SK-N-SH (cell line): ENCODE measurements at regions not wholly inside any gene's neighbourhood (a gene's known extent, or its start where the extent isn't known, plus 50 kb on each side); places are given as distances from the start of the nearest gene placed in this dataset.

ENCODE experiments used
- CTCF ChIA-PET: fragments of 300-600, 350-600 bp; formaldehyde crosslinking; extraction: SDS; loops from one replicate; lab custom pipeline; 2021; lab: Yijun Ruan, JAX
- POLR2A ChIA-PET: fragments of 350-600 bp; sonication (Branson Sonifier 250); formaldehyde crosslinking; extraction: SDS; loops from one replicate; lab custom pipeline; 2020; ENCODE audit warnings: antibody characterized with exemption, inconsistent platforms; lab: Yijun Ruan, JAX
- DNase-seq: peaks from one replicate; pipeline ENCODE4 v3.0.0; 2012
- H2AFZ ChIP-seq: fragments of 200-600 bp; sonication (generic); 2 replicates; pipeline ENCODE4 v1.8.1; 2016; ENCODE audit warnings: antibody characterized with exemption, mild to moderate bottlenecking, low read depth
- H3F3A ChIP-seq: fragments of 200-600 bp; sonication (generic); replicated peaks from 2 replicates; pipeline ENCODE3; 2016; ENCODE audit warnings: antibody characterized with exemption, mild to moderate bottlenecking; ENCODE audit not compliant: insufficient read depth
- H3K27ac ChIP-seq, 2 experiments: fragments of 200-500 bp in 1 of 2; fragments of 200-600 bp in 1 of 2; sonication (Bioruptor generic) in 1 of 2; sonication (generic), shearing (Covaris generic) in 1 of 2; 2 replicates each; pipeline versions ENCODE4 v1.5.1 to v1.6.1; 2014 to 2016; ENCODE audit warnings: low read depth in 2 of 2, inconsistent platforms in 1 of 2, low read length in 1 of 2, mild to moderate bottlenecking in 1 of 2, mixed read lengths in 1 of 2
- H3K27me3 ChIP-seq: fragments of 200-600 bp; sonication (generic), shearing (Covaris generic); 2 replicates; pipeline ENCODE4 v1.6.1; 2016; ENCODE audit warnings: mixed run types; ENCODE audit not compliant: insufficient read depth
- H3K36me3 ChIP-seq, 2 experiments: fragments of 200-500 bp in 1 of 2; fragments of 200-600 bp in 1 of 2; sonication (Bioruptor generic) in 1 of 2; sonication (generic) in 1 of 2; replicated peaks in 1 of 2; 2 replicates each; pipeline versions ENCODE3 to v1.5.1; 2014 to 2016; ENCODE audit warnings: low read length in 1 of 2, mild to moderate bottlenecking in 1 of 2; ENCODE audit not compliant: insufficient read depth in 2 of 2, control insufficient read depth in 1 of 2
- H3K4me1 ChIP-seq, 2 experiments: fragments of 200-500 bp in 1 of 2; fragments of 200-600 bp in 1 of 2; sonication (Bioruptor generic) in 1 of 2; sonication (generic), shearing (Covaris generic) in 1 of 2; 2 replicates each; pipeline versions ENCODE4 v1.5.1 to v1.6.1; 2014 to 2016; ENCODE audit warnings: low read depth in 1 of 2, low read length in 1 of 2, mixed run types in 1 of 2; ENCODE audit not compliant: insufficient read depth in 2 of 2, control insufficient read depth in 1 of 2
- H3K4me2 ChIP-seq: fragments of 200-600 bp; sonication (generic), shearing (Covaris generic); 2 replicates; pipeline ENCODE4 v1.6.1; 2017; ENCODE audit warnings: mixed run types
- H3K4me3 ChIP-seq, 2 experiments: fragments of 200-500 bp in 1 of 2; fragments of 200-600 bp in 1 of 2; sonication (Bioruptor generic) in 1 of 2; sonication (generic), shearing (Covaris generic) in 1 of 2; 2 replicates each; pipeline versions ENCODE4 v1.5.1 to v1.8.1; 2014 to 2016; ENCODE audit warnings: low read depth in 2 of 2, inconsistent platforms in 1 of 2, low read length in 1 of 2, mild to moderate bottlenecking in 1 of 2, mixed read lengths in 1 of 2, moderate library complexity in 1 of 2
- H3K79me2 ChIP-seq: fragments of 200-600 bp; sonication (generic); 2 replicates; pipeline ENCODE4 v1.8.1; 2017; ENCODE audit warnings: mild to moderate bottlenecking; ENCODE audit not compliant: insufficient read depth
- H3K9ac ChIP-seq: fragments of 200-600 bp; sonication (generic); 2 replicates; pipeline ENCODE4 v1.6.1; 2017; ENCODE audit warnings: mixed run types
- H3K9me2 ChIP-seq: fragments of 200-600 bp; sonication (generic); 2 replicates; pipeline ENCODE4 v1.6.1; 2017; ENCODE audit warnings: mixed run types
- H3K9me3 ChIP-seq: fragments of 200-600 bp; sonication (generic); 2 replicates; pipeline ENCODE4 v1.6.1; 2017; ENCODE audit warnings: mixed run types, mild to moderate bottlenecking, moderate library complexity
- H4K20me1 ChIP-seq: fragments of 200-600 bp; sonication (generic); 2 replicates; pipeline ENCODE4 v1.6.1; 2017; ENCODE audit warnings: mild to moderate bottlenecking, mixed run types; ENCODE audit not compliant: insufficient read depth
- EP300 ChIP-seq, 2 experiments: IDR thresholded peaks; 2 replicates each; pipeline versions ENCODE4 v1.4.0 to v1.6.1; 2012; ENCODE audit warnings: borderline replicate concordance in 1 of 2, low read depth in 1 of 2, low read length in 1 of 2
- FOSL2 ChIP-seq: IDR thresholded peaks from 2 replicates; pipeline ENCODE4 v1.4.0; 2012; ENCODE audit warnings: low read depth, mild to moderate bottlenecking, moderate library complexity, borderline replicate concordance
- FOXJ3 ChIP-seq: sonication (generic); formaldehyde crosslinking; IDR thresholded peaks from 2 replicates; pipeline ENCODE4 v1.5.1; 2020; ENCODE audit warnings: mild to moderate bottlenecking, missing genetic modification reagents
- FOXM1 ChIP-seq: IDR thresholded peaks from 2 replicates; pipeline ENCODE4 v1.4.0; 2012; ENCODE audit warnings: low read depth, mild to moderate bottlenecking
- GATA2 ChIP-seq: sonication (generic); formaldehyde crosslinking; IDR thresholded peaks from 2 replicates; pipeline ENCODE4 v1.5.0; 2020; ENCODE audit warnings: mild to moderate bottlenecking, missing genetic modification reagents
- MEF2A ChIP-seq: IDR thresholded peaks from 2 replicates; pipeline ENCODE4 v1.4.0; 2012; ENCODE audit warnings: low read depth, borderline replicate concordance
- POLR2AphosphoS5 ChIP-seq: IDR thresholded peaks from 2 replicates; pipeline ENCODE4 v1.6.1; 2012; ENCODE audit warnings: low read depth, low read length
- RCOR1 ChIP-seq: fragments of 150-350 bp; IDR thresholded peaks from 2 replicates; pipeline ENCODE4 v1.6.1; 2017; ENCODE audit warnings: antibody characterized with exemption, low read length
- SMC3 ChIP-seq: IDR thresholded peaks from 2 replicates; pipeline ENCODE4 v1.6.1; 2012; ENCODE audit warnings: low read depth, low read length, improper control_type of control experiment
- YY1 ChIP-seq: IDR thresholded peaks from 2 replicates; pipeline ENCODE4 v1.4.0; 2012; ENCODE audit warnings: low read depth, mild to moderate bottlenecking
- whole genome bisulfite sequencing: methylation state at CpG from one replicate; pipeline ENCODE4 v1.1.6; 2017; ENCODE audit warnings: low lambda C conversion rate; 5-methylcytosine and 5-hydroxymethylcytosine counted together
- TF ChIP-seq, protein P1 (sequence below): IDR thresholded peaks from 2 replicates; pipeline ENCODE4 v1.6.1; 2012; ENCODE audit warnings: mild to moderate bottlenecking, low read depth, low read length, moderate library complexity
- TF ChIP-seq, protein P2 (sequence below): fragments of 150-350 bp; IDR thresholded peaks from 2 replicates; pipeline ENCODE4 v1.6.1; 2017; ENCODE audit warnings: antibody characterized with exemption, low read length, low read depth, borderline replicate concordance
- TF ChIP-seq, protein P3 (sequence below): IDR thresholded peaks from 2 replicates; pipeline ENCODE4; 2012

DNA sequence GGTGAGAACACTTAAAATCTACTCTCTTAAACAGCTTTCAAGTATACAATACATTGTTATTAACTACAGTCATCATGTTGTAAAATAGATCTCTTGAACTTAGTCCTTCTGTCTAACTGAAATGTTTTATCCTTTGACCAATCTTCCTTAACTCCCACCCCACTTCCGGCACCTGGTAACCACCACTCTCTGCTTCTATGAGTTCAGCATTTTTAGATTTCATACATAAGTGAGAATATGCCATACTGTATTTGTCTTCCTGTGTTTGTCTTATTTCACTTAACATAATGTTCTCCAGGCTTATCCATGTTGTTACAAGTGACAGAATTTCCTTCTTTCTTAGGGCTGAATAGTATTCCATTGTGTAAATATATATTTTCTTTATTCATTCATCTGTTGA, 144.1 kb upstream of the TRPC4 start:
- WGBS: 67% methylated on average over 1 of the region's 1 CpG
- Histone ChIP-seq H3K27me3 (no peaks in the 10 kb centered on the region), H4K20me1 (no peaks in the 10 kb centered on the region), H3K27ac (no peak overlapping the region), H3K9me2 (0 out of 2 replicates have a peak, but pooled peaks cover 3% of the 10 kb centered on the region), H3K9ac (no peak overlapping the region), H3K4me2 (no peak overlapping the region), H3K9me3 (no peaks in the 10 kb centered on the region), H3K4me1 (no peaks in the 10 kb centered on the region; a peak in 1 of 4 replicates), H3F3A (no peaks in the 10 kb centered on the region), H2AFZ (no peak overlapping the region), H3K79me2 (no peaks in the 10 kb centered on the region), H3K4me3 (no peak overlapping the region), H3K36me3 (no peaks in the 10 kb centered on the region)
- POLR2A ChIA-PET: no interaction called here
- TF ChIP-seq, protein P1, sequence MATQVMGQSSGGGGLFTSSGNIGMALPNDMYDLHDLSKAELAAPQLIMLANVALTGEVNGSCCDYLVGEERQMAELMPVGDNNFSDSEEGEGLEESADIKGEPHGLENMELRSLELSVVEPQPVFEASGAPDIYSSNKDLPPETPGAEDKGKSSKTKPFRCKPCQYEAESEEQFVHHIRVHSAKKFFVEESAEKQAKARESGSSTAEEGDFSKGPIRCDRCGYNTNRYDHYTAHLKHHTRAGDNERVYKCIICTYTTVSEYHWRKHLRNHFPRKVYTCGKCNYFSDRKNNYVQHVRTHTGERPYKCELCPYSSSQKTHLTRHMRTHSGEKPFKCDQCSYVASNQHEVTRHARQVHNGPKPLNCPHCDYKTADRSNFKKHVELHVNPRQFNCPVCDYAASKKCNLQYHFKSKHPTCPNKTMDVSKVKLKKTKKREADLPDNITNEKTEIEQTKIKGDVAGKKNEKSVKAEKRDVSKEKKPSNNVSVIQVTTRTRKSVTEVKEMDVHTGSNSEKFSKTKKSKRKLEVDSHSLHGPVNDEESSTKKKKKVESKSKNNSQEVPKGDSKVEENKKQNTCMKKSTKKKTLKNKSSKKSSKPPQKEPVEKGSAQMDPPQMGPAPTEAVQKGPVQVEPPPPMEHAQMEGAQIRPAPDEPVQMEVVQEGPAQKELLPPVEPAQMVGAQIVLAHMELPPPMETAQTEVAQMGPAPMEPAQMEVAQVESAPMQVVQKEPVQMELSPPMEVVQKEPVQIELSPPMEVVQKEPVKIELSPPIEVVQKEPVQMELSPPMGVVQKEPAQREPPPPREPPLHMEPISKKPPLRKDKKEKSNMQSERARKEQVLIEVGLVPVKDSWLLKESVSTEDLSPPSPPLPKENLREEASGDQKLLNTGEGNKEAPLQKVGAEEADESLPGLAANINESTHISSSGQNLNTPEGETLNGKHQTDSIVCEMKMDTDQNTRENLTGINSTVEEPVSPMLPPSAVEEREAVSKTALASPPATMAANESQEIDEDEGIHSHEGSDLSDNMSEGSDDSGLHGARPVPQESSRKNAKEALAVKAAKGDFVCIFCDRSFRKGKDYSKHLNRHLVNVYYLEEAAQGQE: no peak
- no peak for TF ChIP-seq EP300 (IDR thresholded peaks at IDR 0.05; ENCODE audit: borderline replicate concordance in 1 of 2, low read depth in 1 of 2, low read length in 1 of 2)
- TF ChIP-seq, protein P2, sequence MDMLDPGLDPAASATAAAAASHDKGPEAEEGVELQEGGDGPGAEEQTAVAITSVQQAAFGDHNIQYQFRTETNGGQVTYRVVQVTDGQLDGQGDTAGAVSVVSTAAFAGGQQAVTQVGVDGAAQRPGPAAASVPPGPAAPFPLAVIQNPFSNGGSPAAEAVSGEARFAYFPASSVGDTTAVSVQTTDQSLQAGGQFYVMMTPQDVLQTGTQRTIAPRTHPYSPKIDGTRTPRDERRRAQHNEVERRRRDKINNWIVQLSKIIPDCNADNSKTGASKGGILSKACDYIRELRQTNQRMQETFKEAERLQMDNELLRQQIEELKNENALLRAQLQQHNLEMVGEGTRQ: no peak
- DNase-seq: no peak
- CTCF ChIA-PET: no interaction called here

DNA sequence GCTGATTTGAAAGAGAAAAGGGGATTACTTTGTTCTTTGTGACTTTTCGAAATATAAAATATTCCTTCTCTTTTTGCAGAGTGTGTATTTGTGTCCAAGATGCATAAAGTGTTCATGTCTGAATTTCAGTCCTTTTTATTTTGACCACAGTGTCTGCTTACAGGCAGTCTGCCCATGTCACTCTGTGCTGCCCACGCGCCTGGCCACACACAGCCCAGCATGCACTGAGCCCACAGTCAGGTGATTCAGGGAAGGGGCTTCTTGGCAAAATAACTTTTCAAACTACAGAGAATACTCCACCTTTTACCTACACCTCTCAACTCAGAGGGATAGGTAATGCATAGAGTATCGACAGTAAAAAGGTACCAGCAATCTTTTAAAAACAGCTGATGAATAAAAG, 142.5 kb upstream of the TRPC4 start:
- H4K20me1 ChIP-seq: no peaks in the 10 kb centered on the region
- POLR2A ChIA-PET: no interaction called here
- no peak for DNase-seq
- no peak overlapping the region for H3K9ac ChIP-seq
- no peaks in the 10 kb centered on the region for H3K36me3 ChIP-seq
- no peaks in the 10 kb centered on the region for H3K79me2 ChIP-seq
- no peaks in the 10 kb centered on the region for H3F3A ChIP-seq
- 24% methylated on average over 4 of the region's 4 CpGs for WGBS
- H3K9me3 ChIP-seq: no peaks in the 10 kb centered on the region
- no peak for TF ChIP-seq GATA2 (CRISPR knock-in tag)
- TF ChIP-seq SMC3: no peak
- TF ChIP-seq MEF2A: no peak
- no peak for TF ChIP-seq POLR2AphosphoS5
- TF ChIP-seq FOXM1: no peak
- TF ChIP-seq FOXJ3 (CRISPR knock-in tag): no peak
- TF ChIP-seq, protein P3, sequence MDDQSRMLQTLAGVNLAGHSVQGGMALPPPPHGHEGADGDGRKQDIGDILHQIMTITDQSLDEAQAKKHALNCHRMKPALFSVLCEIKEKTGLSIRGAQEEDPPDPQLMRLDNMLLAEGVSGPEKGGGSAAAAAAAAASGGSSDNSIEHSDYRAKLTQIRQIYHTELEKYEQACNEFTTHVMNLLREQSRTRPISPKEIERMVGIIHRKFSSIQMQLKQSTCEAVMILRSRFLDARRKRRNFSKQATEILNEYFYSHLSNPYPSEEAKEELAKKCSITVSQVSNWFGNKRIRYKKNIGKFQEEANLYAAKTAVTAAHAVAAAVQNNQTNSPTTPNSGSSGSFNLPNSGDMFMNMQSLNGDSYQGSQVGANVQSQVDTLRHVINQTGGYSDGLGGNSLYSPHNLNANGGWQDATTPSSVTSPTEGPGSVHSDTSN: no peak
- no peak for TF ChIP-seq RCOR1
- no peak for TF ChIP-seq YY1
- TF ChIP-seq, protein P2: no peak
- no peak for TF ChIP-seq FOSL2
- H2AFZ ChIP-seq: no peak overlapping the region
- H3K4me3 ChIP-seq: no peak overlapping the region
- no peaks in the 10 kb centered on the region; a peak in 1 of 4 replicates for H3K4me1 ChIP-seq
- H3K27ac ChIP-seq: no peak overlapping the region
- CTCF ChIA-PET: no interaction called here
- 0 out of 2 replicates have a peak, but pooled peaks cover 3% of the 10 kb centered on the region for H3K9me2 ChIP-seq
- no peaks in the 10 kb centered on the region for H3K27me3 ChIP-seq
- no peak overlapping the region for H3K4me2 ChIP-seq
